RPMI8226 (cell line): ENCODE measurements at regions not wholly inside any gene's neighbourhood (a gene's known extent, or its start where the extent isn't known, plus 50 kb on each side); places are given as distances from the start of the nearest gene placed in this dataset.
"Not testable (repeated sequence)": the region's sequence is repeated elsewhere in the genome, so short reads cannot be mapped to it uniquely, and the experiment has no call there.

Experiments used
- DNase-seq: peaks from one replicate; pipeline ENCODE4 v3.0.0-alpha.2; 2015

DNA sequence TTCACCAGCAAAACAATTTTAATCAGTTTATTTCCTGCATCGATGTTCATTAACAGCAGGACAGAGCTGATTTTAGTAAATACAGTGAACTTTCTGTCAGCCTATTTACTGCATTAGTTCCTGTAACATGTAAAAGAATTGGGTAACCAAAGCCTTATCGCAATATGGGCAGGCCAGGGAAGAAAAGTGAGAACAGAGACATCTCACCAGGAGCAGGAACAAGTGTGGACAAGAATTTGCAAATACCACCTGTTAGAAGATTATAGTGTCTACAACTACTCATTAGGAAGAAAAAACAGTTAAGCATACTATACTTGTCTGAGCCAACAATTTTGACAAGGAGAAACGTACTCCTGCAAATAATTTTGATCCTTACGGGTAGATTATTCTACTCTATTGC is 1293.9 kb downstream of the PLA2G4A start:
- no peak for DNase-seq

DNA sequence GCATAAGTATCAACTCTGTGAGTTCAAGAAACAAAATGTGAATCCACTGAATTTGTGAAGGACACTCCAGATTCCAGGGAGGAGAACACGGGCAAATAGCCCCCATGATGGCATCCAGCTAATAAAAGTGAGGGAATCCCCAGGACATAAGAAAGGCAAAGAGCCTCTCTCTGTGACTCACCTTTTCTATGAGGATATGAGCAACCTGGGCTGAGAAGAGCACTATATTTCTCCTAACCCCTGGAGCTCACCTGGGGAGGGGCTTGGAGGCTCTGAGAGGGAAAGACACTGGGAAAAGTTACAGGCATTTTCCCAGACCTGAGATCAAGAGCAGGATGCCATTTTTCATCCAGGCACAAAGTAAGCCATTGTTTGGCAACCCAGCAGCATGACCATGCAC is 1298.8 kb downstream of the PLA2G4A start:
- DNase-seq = no peak

DNA sequence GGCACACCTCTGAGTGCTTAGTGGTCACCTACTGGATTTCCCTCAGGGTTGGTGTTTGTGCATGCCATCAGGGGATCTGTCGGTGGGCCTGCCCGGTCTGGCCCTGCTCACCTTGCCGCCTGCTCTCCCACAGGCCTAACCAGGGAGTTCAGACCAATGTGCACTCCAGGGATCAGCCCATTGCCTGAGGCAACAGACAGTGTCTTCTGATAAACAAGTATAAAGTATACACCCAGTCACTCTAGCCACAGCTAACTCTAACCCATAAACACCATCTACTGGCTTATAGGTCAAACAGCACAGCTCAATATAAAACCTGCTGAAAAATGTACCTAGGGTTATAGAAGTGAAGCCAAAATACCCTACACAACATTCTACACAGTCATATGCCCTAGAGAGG is 1300.0 kb downstream of the PLA2G4A start:
- DNase-seq = no peak

DNA sequence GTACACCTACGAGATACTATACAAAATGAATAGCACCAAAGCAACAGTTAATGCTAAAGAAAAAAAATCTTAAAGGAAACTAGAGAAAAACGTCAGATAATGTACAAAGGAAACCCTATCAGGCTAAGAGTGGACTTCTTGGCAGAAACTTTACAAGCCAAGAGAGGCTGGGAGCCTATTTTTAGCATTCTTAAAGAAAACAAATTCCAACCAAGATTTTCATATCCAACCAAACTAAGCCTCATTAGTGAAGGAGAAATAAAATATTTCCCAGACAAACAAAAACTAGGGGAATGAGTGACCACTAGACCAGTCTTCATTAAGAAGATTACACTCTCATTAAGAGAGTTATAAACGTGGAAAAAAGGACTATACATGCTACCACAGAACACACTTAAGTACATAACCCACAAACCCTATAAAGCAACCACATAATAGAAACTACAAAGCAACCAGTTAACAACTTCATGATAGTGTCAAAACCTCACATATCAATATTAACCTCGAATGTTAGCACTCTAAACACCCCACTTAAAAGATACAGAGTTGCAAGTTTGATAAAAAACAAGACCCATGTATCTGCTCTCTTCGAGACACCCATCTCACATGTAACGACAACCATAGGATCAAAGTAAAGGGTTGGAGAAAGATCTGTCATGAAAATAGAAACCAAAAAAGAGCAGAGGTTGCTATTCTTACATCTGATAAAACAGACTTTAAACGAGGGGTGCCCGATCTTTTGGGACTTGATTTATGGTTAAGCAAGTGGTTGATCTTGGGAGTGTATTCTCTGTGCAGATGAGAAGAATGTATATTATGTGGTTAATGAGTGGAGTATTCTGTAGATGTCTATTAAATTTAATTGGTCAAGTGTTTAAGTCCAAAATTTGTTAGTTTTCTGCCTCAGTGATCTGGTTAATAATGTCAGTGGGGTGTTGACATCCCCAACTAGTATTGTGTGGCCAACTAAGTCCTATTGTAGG is 1301.4 kb downstream of the PLA2G4A start:
- no peak for DNase-seq

DNA sequence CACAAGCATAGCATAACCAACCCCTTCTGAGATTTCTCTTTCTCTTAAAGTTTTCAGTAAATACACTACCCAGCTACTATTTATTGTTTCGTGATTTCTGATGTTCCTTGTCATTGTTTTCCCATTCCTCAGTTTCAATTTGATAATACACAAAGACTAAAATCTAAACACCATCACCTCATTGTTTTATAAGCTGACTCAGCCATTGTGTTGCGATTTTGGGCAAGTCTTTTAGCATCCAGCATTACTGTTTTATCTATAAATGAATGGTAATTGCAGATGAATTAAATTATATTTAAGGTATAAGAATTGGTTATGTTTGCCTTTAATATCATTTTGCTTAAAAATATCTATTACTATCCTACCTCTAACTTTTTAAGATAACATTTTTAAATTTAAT is 1308.5 kb downstream of the PLA2G4A start:
- DNase-seq = no peak

DNA sequence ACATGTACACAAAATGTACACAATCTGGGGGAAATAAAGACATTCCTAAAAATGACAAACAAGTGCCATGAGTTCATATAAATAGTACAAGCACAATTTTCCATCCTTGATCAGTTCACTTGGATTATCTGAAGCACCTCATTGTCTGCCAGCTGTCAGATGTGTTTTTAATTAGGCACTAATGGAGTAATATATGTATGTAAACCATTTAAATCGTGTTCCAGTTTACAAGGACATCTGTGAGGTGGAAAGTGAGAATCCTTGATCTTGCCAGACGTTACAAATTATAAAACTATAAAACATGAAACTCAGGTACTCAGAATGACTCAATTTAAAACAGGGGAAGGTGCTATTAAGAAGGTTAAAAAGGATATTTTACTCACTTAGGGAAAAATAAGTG is 1312.2 kb downstream of the PLA2G4A start:
- no peak for DNase-seq

DNA sequence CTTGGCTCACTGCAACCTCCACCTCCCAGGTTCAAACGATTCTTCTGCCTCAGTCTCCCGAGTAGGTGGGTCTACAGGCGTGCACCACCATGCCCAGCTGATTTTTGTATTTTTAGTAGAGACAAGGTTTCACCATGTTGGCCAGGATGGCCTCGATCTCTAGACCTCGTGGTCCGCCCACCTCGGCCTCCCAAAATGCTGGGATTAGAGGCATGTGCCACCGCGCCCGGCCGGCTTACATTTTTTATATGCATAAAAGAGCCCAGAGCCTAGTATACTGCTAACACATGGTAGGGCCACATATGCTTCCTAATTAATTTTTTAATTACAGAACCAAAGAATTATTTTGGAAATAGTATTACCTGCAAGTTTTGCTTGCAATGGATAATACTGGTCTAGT is 1325.4 kb downstream of the PLA2G4A start:
- DNase-seq = no peak

DNA sequence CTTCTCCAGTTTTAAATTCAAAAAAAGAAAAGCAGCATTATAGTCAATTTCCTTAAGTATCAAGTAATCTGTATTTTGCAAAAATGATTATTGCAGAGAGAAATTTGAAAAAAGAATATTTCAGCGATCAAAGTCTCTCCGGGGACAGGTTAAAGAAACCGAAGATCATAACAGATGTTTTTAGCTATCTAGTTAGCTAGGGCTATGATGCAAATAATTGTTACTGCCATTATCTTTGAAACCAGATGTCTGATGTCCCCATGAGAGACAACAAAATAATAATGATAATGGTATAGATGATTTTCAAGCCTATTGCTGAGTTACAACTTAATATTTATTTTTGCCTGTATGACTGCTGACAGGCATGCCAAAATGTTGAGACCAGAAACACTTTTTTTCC is 1326.0 kb downstream of the PLA2G4A start:
- no peak for DNase-seq

DNA sequence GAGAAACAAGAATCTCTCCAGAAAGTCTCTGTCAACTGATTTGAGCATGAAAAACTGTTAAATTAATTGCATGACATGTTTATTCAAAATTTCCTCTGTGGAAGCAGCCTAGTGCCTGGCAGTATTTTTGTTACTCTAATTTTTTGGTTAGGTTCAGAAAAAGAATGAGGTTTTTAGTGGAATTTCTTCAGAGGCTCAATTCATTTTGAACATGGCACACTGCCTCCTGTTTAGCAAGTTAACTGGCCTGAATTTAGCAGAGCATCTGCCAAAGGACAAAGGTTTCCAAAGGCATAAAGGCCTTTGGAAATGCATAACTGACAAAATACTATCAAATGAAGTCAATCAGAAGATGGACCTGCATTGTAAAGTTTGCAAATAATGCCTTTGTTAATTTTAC is 1326.5 kb downstream of the PLA2G4A start:
- DNase-seq = no peak

DNA sequence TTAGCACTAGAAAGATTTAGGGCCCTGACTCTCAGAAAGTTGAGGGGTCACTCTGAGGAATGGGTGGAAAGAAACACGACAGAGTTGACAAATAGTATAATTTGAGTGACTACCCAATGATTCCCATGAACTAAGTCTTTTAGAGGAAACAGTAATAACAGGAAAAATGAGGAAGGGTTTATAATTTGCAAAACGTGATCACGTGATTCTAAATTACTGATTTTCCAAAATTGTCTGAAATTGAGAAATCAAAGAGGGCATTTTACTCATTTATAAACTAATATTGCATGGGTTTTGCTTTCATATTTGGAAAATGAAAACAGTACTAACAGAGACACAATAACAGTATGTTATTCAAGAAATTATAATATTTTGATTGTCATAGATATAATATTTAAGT is 1335.7 kb downstream of the PLA2G4A start:
- DNase-seq = no peak

DNA sequence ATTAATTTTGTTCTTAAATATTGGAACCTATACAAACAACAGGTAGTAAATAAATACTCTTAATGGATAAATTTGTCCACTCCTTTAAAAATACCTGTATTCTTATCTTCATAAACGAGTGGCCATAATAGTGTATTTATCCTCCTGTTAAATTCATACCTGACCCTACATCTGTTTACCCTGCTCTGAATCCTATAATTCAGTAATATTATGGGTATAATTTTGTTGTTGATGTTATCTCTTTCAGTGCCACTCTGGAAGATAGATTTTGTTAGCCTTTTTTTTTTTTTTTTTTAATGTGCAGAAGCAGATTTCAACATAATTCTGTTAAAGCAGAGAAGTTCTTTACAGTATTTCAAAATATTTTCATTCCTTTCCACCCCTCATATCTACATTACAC is 1337.9 kb downstream of the PLA2G4A start:
- no peak for DNase-seq

DNA sequence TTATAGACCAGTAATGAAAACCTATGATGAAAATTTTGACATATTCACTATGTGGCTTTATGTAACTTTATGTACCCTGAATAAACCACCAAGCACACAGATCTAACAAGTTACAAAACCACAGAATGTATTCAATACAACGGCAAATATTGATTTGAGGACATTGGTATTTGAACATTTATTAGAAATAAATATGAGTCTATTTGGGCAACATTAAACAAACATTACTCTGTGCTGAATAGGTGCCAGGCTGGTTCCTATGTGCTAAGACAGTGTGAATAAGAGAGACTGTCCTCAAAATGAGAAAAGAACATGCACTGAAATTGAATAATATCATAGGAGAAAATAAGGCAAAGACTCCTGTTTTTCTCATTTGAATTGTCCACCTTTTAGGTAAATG is 1341.2 kb downstream of the PLA2G4A start:
- DNase-seq = no peak

DNA sequence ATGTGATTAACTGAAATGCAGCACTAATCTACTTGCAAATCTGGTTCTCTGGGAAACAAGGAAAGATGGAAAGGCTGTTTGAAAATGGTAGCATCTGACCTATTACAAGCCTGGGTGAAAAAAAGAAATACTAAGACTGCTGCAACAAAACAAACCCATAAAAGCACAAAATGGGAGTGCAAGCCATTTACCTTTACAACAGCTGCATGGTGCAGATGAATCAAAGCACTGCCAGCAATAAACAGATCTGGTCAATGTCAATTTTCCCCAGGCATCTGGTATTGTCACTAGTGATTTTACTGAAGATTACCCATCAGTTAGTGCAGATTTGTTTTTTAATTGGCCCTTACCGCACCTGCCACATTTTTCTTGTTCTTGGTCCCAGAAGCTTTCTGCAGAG is 1341.7 kb downstream of the PLA2G4A start:
- no peak for DNase-seq

DNA sequence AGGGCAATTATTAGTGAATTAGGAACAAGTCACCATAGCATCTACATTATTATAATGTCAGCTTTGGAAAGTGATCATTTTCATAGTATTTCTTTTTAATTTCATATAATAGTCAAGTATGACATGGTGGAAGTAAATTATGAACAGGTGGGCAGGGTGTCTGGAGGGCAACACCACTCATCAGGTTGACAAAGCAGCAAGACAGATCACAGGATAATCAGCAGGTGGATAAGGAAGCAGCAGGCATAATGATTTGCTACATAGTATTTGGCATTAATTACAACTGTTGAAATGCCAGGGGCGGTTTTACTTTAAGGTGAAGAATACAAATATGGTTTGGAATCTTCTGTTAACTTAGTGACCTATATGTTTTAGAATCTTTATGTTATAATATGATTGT is 1342.2 kb downstream of the PLA2G4A start:
- no peak for DNase-seq

DNA sequence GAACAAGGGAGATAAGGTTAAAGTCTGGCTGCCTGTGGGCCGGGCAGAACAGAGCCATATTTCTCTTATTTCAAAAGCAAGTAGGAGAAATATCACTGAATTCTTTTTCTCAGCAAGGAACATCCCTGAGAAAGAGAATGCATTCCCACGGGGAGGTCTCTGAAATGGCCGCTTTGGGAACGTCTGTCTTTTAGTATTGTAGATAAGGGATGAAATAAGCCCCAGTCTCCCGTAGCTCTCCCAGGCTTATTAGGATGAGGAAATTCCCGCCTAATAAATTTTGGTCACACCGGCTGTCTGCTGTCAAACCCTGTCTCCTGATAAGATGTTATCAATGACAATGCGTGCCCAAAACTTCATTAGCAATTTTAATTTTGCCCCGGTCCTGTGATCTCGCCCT is 1353.3 kb downstream of the PLA2G4A start:
- DNase-seq = not testable (repeated sequence)

DNA sequence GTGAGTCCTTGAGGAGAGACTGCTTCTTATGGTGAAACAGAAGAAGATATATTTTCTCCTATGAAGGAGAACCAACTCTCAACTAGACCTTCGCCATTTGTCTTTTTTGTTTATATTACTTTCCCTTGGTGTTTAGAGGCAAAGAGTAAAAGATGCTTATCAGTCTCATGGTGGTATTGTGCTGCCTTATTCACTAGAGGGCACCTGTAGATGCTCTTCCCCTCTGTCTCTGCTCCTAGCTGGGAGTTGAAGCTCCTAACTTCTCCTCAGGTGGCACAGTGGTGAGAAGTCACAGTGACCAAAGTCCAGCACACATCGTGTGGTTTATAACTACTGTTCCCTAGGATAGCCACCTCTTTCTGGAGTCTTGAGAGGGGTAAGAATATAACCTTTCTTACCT is 1359.6 kb downstream of the PLA2G4A start:
- no peak for DNase-seq

DNA sequence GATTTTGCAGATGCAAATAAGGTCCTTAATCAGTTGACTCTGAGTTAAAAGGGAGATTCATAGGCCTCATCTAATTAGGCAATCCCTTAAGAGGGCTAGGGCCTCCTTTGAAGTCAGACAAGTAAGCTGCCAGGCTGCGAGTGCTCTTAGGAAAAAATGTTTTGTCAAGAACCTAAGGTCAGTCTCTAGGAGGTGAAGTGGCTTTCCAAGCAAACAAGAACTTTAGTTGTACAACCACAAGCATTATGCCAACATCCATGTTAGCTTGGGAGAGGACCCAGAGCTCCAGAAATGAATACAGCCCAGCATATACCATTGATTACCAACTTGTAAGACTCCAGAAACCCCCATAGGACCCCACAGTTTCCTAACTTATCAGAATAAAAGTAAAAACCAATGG is 1366.2 kb downstream of the PLA2G4A start:
- DNase-seq = no peak

DNA sequence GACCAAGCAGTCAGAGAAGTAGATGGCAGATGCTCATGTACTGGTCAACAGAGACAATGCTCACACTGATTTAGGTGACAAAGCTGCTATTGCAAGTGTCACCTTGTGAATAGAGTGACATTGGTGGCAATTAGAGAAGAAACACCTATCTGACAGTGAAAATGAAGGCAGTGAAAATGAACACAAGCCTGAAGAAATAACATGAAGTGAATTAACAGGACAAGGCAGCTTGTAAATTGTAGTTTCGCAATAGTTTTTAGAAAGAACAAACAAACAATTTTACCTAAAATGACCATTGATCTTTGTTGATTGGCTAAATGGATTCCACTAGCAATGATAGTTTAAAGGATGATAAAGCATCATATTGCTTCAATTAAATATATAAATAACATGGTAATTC is 1389.5 kb downstream of the PLA2G4A start:
- no peak for DNase-seq

DNA sequence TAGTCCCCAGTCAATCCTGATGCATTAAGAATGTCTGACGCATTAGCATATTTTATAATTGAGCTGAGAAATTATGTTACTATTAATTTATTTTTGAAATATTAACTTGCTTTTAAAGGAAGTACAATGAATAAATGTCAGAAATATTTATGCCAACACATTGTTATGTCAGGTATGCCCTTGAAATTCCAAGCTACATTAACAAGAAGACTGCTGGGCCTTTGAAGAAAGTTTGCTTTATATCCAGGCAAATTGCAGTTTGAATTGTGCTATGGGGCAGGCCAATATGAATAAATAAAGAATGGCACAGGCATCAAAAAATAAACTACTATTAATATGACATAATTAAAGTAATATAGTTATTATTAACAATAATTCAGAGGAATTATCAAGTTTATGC is 1391.3 kb downstream of the PLA2G4A start:
- no peak for DNase-seq

DNA sequence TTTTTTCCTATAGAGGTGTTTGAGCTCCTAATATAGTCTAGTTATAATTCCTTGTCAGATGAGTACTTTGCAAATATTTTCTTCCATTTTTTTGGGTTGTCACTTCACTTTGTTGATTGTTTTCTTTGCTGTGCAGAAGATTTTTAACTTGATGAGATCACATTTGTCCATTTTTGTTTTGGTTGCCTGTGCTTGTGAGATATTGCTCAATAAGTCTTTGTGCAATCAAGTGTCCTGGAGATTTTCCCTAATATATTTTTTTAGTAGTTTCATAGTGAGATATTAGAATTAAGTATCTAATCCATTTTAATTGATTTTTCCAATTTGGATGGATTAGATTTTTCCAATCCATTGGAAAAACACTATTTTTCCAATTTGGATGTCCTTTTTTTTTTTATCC is 1395.5 kb downstream of the PLA2G4A start:
- DNase-seq = no peak

DNA sequence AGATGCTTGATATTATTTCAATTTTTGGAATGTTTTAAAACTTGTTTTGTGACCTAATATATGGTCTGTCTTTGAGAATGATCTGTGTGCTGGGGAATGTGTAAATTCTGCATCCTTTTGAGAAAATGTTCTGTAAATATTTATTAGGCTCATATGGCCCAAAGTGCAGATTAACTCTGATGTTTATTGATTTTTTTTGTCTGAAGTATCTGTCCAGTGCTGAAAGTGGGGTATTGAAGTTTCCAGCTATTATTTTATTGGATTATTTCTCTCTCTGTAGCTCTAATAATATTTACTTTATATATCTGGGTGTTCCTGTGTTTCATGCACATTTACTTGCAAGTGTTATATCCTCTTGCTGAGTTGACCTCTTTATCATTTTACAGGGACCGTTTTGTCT is 1397.2 kb downstream of the PLA2G4A start:
- DNase-seq = no peak

DNA sequence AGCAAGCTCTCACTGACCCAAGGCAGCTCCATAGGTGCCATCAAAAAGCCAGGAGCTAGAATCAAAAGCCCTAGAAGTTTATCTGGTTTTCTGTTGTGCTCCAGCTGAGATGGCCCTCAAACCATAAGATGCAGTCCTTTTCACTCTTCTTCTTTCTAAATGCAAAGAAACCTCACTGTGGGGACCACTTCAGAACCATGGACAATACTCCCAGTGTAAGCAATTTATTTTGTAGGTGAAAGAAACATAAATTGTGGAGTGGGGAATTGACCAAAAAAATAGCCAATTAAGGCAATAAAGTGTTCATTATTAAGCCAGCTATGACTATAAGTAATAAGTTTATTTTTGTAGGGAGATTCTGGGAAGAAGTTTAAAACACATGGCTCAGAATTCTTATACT is 1399.9 kb downstream of the PLA2G4A start:
- DNase-seq = no peak

DNA sequence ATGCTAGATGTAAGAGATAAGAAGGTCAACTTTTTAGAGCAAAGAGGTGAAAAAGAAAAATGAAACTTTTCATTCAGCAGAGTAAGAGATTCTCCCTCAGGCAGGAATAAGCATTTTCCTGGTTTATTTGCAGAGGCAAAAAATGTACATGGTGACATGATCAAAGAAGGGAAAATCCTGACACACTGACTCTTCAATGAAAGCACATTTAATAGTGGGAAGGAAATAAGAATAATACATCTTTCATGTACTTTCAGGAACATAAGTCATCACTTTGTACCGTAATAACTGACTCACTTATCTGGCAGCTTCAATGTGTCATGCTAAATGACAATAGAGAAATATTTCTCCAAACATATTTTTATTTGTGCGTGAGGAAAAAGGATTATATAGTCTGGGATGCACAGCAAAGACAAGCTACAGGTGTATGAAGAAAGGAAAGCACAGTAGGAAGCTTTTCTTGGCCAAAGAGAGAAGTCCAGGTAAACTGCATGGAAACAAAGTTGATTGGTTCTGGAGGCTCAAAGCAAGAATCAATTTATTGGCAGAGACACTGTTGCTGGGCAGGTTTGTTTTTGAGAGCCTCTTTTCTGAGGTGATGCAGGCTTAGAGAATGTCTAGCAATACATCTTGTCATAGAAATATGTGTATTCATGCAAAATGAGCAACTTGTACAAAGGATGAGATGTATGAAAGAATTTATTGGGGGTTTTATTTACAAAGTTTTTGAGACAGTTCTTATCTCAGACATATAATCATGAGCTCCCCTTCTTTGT is 1409.0 kb downstream of the PLA2G4A start:
- DNase-seq = no peak

DNA sequence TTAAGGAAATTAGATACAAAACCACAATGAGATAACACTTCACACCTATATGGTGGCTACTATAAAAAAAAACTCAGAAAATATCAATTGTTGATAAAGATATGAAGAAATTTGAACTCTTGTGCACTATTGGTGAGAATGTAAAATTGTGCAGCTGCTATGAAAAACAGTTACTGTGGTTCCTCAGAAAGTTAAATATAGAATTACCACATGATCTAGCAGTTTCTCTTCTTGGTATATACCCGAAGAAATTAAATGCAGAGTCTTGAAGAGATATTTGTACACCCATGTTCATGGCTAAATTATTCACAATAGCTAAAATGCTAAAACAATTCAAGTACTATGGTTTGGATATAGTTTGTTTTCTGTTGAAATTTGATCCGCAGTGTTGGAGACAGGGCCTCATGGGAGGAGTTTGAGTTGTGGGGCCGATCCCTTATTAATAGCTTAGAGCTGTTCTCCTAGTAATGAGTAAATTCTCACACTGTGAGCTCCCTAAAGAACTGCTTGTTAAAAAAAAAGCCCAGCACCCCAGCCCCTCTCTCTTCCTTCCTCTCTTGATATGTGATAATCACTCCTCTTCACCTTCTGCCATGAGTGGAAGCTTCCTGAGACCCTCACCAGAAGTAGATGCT is 1412.1 kb downstream of the PLA2G4A start:
- no peak for DNase-seq
